ENCODE measurements at regions not wholly inside any gene's neighbourhood (a gene's known extent, or its start where the extent isn't known, plus 50 kb on each side); places are given as distances from the start of the nearest gene placed in this dataset.
A peak's percentile ranks its signal among the peaks of the same experiment; 100 is the strongest.

DNA sequence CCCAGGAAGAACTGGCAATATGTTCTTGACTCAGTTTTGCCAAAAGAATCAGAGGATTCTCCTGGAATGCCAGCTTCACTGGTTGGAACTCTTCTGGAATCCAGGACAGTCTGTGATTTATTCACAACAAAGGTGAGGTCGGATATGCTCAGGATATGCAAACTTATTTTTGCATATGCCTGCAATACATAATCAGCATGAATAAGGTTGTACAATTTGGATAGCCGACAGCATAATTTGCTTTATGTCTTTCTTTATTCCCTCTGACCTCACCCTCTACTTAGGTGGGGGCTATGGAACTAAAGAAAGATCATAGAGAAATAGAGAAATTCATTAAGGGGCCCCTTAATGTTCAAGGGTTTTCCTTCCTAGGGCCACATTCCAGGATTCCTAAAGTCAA, 57.6 kb upstream of the AKR1E2 start:
- no peak for TF ChIP-seq CTCF (IDR thresholded peaks at IDR 0.05)
- Histone ChIP-seq H3K4me2 (replicated peaks; ENCODE audit: low read depth, low read length, poor library complexity, severe bottlenecking) (no peak overlapping the region), H3K36me3 (replicated peaks in 1 of 2; ENCODE audit: control extremely low read depth in 1 of 2, control insufficient read depth in 1 of 2, extremely low read depth in 1 of 2, insufficient read depth in 2 of 2, low read length in 1 of 2) (no peaks in the 10 kb centered on the region), H3K79me2 (ENCODE audit: control insufficient read depth, insufficient read depth, low read length) (no peaks in the 10 kb centered on the region), H3K27me3 (replicated peaks in 1 of 4; ENCODE audit: control extremely low read depth in 1 of 4, control insufficient read depth in 3 of 4, insufficient read depth in 4 of 4, low read length in 3 of 4) (peaks cover 0 to 7% (median 2%) of the 10 kb centered on the region in 4 experiments), H3K4me1 (ENCODE audit: control insufficient read depth in 2 of 2, insufficient read depth in 2 of 2, low read length in 2 of 2) (no peaks in the 10 kb centered on the region), H3K27ac (ENCODE audit: low read length in 2 of 2) (no peak overlapping the region), H2AFZ (ENCODE audit: insufficient read depth, low read depth, low read length, poor library complexity, severe bottlenecking) (no peak overlapping the region), H4K20me1 (ENCODE audit: control insufficient read depth, insufficient read depth, low read length, poor library complexity, severe bottlenecking) (no peaks in the 10 kb centered on the region), H3K9ac (ENCODE audit: low read length) (no peak overlapping the region), H3K4me3 (ENCODE audit: control extremely low read depth in 1 of 5, extremely low read depth in 1 of 5, insufficient read depth in 1 of 5, low read depth in 2 of 5, low read length in 4 of 5) (no peak overlapping the region), H3K9me3 (ENCODE audit: control extremely low read depth in 1 of 3, control insufficient read depth in 2 of 3, insufficient read depth in 1 of 3, low read length in 2 of 3) (no peaks in the 10 kb centered on the region)
- ChIA-PET CTCF (interaction anchor here (6.1 to 12.4 kb wide), 2 partner anchors 1528 to 1574 kb away, joined by 40 to 136 read pairs; no protein-coding TSS in a partner anchor), POLR2A (no interaction called here)
- DNase-seq (no peak), ATAC-seq (ENCODE audit: low read depth) (no peak)
- Mint-ChIP-seq H3K27ac (no peak overlapping the region), H3K4me1 (no peaks in the 10 kb centered on the region), H3K9me3 (ENCODE audit: insufficient read depth) (no peaks in the 10 kb centered on the region), H3K27me3 (peaks cover 19% of the 10 kb centered on the region), H3K4me3 (no peak overlapping the region)
- WGBS (ENCODE audit: insufficient coverage) = no CpG with 5 or more reads among the region's 2 CpGs
- intact Hi-C loops (cut with micrococcal nuclease) = no loop called here

DNA sequence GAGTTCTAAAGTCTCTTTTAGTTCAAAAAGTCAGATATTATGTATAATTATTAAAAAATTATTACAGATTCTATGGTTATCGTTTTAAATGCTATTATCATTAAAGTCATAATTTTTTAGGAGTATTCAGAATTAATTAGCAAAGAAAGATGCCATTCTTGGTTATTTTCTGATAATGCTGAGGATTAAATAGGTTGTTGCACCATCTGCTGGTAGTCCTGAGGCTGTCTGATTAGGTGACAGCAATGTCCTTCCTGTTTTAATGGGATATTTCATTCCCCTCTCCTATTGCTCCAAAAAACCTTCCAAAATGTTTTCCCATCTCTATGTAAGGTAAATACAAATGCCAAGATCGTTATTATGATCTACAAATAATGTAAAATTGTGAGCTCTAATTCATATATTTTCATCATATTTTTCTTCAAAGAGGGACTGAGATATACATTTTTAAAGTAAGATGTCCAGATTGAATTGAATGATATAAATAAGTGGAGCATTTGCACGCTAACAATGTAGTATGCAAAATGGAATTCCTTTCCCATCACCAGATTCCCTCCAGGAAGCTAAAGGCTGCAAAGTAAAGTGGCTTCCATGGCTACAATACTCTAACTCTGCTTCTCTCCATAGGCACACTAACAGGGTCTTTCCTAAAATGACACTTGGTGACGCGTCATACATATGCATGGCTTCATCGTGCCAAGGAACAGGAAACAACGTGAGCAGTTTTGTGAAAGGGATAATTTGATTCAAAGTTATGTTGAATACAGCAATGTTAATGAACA, 58.8 kb upstream of the AKR1E2 start:
- WGBS (ENCODE audit: insufficient coverage) = no CpG with 5 or more reads among the region's 7 CpGs
- Histone ChIP-seq H3K27ac (ENCODE audit: low read length in 2 of 2) (no peak overlapping the region), H3K36me3 (replicated peaks in 1 of 2; ENCODE audit: control extremely low read depth in 1 of 2, control insufficient read depth in 1 of 2, extremely low read depth in 1 of 2, insufficient read depth in 2 of 2, low read length in 1 of 2) (no peaks in the 10 kb centered on the region), H3K4me1 (ENCODE audit: control insufficient read depth in 2 of 2, insufficient read depth in 2 of 2, low read length in 2 of 2) (no peaks in the 10 kb centered on the region), H2AFZ (ENCODE audit: insufficient read depth, low read depth, low read length, poor library complexity, severe bottlenecking) (no peak overlapping the region), H3K9ac (ENCODE audit: low read length) (no peak overlapping the region), H3K79me2 (ENCODE audit: control insufficient read depth, insufficient read depth, low read length) (no peaks in the 10 kb centered on the region), H3K9me3 (ENCODE audit: control extremely low read depth in 1 of 3, control insufficient read depth in 2 of 3, insufficient read depth in 1 of 3, low read length in 2 of 3) (no peaks in the 10 kb centered on the region), H3K4me2 (replicated peaks; ENCODE audit: low read depth, low read length, poor library complexity, severe bottlenecking) (no peak overlapping the region), H3K27me3 (replicated peaks in 1 of 4; ENCODE audit: control extremely low read depth in 1 of 4, control insufficient read depth in 3 of 4, insufficient read depth in 4 of 4, low read length in 3 of 4) (peaks cover 0 to 7% (median under 1%) of the 10 kb centered on the region in 4 experiments), H4K20me1 (ENCODE audit: control insufficient read depth, insufficient read depth, low read length, poor library complexity, severe bottlenecking) (no peaks in the 10 kb centered on the region), H3K4me3 (ENCODE audit: control extremely low read depth in 1 of 5, extremely low read depth in 1 of 5, insufficient read depth in 1 of 5, low read depth in 2 of 5, low read length in 4 of 5) (no peak overlapping the region)
- peak; percentile 72 for TF ChIP-seq CTCF (IDR thresholded peaks at IDR 0.05)
- TF ChIP-seq EZH2 (IDR thresholded peaks at IDR 0.05; ENCODE audit: borderline replicate concordance, insufficient read depth, low read depth, low read length, poor library complexity, severe bottlenecking) = no peak
- intact Hi-C loops (cut with micrococcal nuclease) = loop anchor here (1.0 kb wide), 3 partner anchors 111 to 1574 kb away; no protein-coding TSS in a partner anchor
- DNase-seq (peak; percentile 27), ATAC-seq (ENCODE audit: low read depth) (no peak)
- Mint-ChIP-seq H3K4me1 (no peaks in the 10 kb centered on the region), H3K27ac (no peak overlapping the region), H3K9me3 (ENCODE audit: insufficient read depth) (no peaks in the 10 kb centered on the region), H3K27me3 (peaks cover 8% of the 10 kb centered on the region), H3K4me3 (no peak overlapping the region)
- ChIA-PET POLR2A (no interaction called here), CTCF (interaction anchor here (0.6 to 12.4 kb wide), 12 partner anchors 49 to 1573 kb away, joined by 3 to 136 read pairs (median 4); no protein-coding TSS in a partner anchor)

All from B cell (primary cell).